ENCODE measurements at regions not wholly inside any gene's neighbourhood (a gene's known extent, or its start where the extent isn't known, plus 50 kb on each side); places are given as distances from the start of the nearest gene placed in this dataset.
"Not testable (repeated sequence)": the region's sequence is repeated elsewhere in the genome, so short reads cannot be mapped to it uniquely, and the experiment has no call there.

DNA sequence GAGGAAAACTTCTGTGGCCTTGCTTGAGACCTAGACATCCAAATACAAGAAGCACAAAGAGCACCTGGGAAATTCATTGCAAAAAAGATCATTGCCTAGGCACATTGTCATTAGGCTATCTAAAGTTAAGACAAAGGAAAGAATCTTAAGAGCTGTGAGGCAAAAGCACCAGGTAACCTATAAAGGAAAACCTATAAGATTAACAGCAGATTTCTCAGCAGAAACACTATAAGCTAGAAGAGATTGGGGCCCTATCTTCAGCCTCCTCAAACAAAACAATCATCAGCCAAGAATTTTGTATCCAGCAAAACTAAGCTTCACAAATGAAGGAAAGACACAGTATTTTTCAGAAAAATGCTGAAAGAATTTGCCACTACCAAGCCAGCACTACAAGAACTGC lies 1003.3 kb downstream of the XPNPEP1 start:
- not testable (repeated sequence) for TF ChIP-seq EZH2 (IDR thresholded peaks at IDR 0.05; ENCODE audit: borderline replicate concordance, insufficient read depth, low read length, poor library complexity, severe bottlenecking); SMC3 (conservative IDR thresholded peaks at IDR 0.05; ENCODE audit: poor library complexity); TAF1 (IDR thresholded peaks at IDR 0.05; ENCODE audit: low read depth); POLR2AphosphoS5 (IDR thresholded peaks at IDR 0.05); MXI1 (conservative IDR thresholded peaks at IDR 0.05; ENCODE audit: poor library complexity, severe bottlenecking); EP300 (conservative IDR thresholded peaks at IDR 0.05; ENCODE audit: poor library complexity, severe bottlenecking)
- TF ChIP-seq, protein P1, sequence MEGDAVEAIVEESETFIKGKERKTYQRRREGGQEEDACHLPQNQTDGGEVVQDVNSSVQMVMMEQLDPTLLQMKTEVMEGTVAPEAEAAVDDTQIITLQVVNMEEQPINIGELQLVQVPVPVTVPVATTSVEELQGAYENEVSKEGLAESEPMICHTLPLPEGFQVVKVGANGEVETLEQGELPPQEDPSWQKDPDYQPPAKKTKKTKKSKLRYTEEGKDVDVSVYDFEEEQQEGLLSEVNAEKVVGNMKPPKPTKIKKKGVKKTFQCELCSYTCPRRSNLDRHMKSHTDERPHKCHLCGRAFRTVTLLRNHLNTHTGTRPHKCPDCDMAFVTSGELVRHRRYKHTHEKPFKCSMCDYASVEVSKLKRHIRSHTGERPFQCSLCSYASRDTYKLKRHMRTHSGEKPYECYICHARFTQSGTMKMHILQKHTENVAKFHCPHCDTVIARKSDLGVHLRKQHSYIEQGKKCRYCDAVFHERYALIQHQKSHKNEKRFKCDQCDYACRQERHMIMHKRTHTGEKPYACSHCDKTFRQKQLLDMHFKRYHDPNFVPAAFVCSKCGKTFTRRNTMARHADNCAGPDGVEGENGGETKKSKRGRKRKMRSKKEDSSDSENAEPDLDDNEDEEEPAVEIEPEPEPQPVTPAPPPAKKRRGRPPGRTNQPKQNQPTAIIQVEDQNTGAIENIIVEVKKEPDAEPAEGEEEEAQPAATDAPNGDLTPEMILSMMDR (IDR thresholded peaks at IDR 0.05; ENCODE audit: poor library complexity, severe bottlenecking), result not testable (repeated sequence)
